Hematopoietic multipotent progenitor cell treated with erythropoietin and hydrocortisone succinate and interleukin-3 and kit ligand, for 8 days (in vitro differentiated cells): ENCODE measurements at regions not wholly inside any gene's neighbourhood (a gene's known extent, or its start where the extent isn't known, plus 50 kb on each side); places are given as distances from the start of the nearest gene placed in this dataset.

Experiments
- DNase-seq: peaks from one replicate; pipeline ENCODE4 v3.0.0-alpha.2; 2015

- DNase-seq, result no peak
These were observed 408.0 kb upstream of the DDX18 start for GRCh38 chr2:117406443-117406842.

- no peak for DNase-seq
These were observed 406.7 kb upstream of the DDX18 start for GRCh38 chr2:117407746-117408145.

- no peak for DNase-seq
These were observed 405.0 kb upstream of the DDX18 start for GRCh38 chr2:117409443-117409842.

GRCh38 chr2:117411983-117412382 is 402.5 kb upstream of the DDX18 start:
- DNase-seq, result no peak

GRCh38 chr2:117432746-117433145 is 381.7 kb upstream of the DDX18 start:
- no peak for DNase-seq

- DNase-seq, result no peak
These were observed 377.8 kb upstream of the DDX18 start for GRCh38 chr2:117436697-117437096.

- DNase-seq, result peak; percentile 62
These were observed 344.0 kb upstream of the DDX18 start for GRCh38 chr2:117470311-117471095.

GRCh38 chr2:117481608-117482007 is 332.9 kb upstream of the DDX18 start:
- no peak for DNase-seq

GRCh38 chr2:117485588-117485987 is 328.9 kb upstream of the DDX18 start:
- DNase-seq, result no peak

- DNase-seq, result no peak
These were observed 328.4 kb upstream of the DDX18 start for GRCh38 chr2:117486081-117486480.

- no peak for DNase-seq
These were observed 322.2 kb upstream of the DDX18 start for GRCh38 chr2:117492209-117492851.

- DNase-seq, result no peak
These were observed 313.8 kb upstream of the DDX18 start for GRCh38 chr2:117500721-117501120.

GRCh38 chr2:117502121-117502520 is 312.4 kb upstream of the DDX18 start:
- no peak for DNase-seq

- no peak for DNase-seq
These were observed 302.2 kb upstream of the DDX18 start for GRCh38 chr2:117512307-117512706.

GRCh38 chr2:117514371-117514770 is 300.1 kb upstream of the DDX18 start:
- DNase-seq, result no peak

- no peak for DNase-seq
These were observed 295.3 kb upstream of the DDX18 start for GRCh38 chr2:117519238-117519637.

- DNase-seq, result no peak
These were observed 294.8 kb upstream of the DDX18 start for GRCh38 chr2:117519721-117520120.

GRCh38 chr2:117523267-117523666 is 291.2 kb upstream of the DDX18 start:
- peak; percentile 5 for DNase-seq

- DNase-seq, result no peak
These were observed 290.7 kb upstream of the DDX18 start for GRCh38 chr2:117523711-117524238.

GRCh38 chr2:117536139-117536538 is 278.4 kb upstream of the DDX18 start:
- no peak for DNase-seq

- DNase-seq, result no peak
These were observed 277.5 kb upstream of the DDX18 start for GRCh38 chr2:117537032-117537431.

GRCh38 chr2:117551858-117552257 is 262.6 kb upstream of the DDX18 start:
- no peak for DNase-seq

GRCh38 chr2:117553448-117553847 is 261.0 kb upstream of the DDX18 start:
- no peak for DNase-seq

GRCh38 chr2:117555965-117556364 is 258.5 kb upstream of the DDX18 start:
- no peak for DNase-seq
